ENCODE measurements at regions not wholly inside any gene's neighbourhood (a gene's known extent, or its start where the extent isn't known, plus 50 kb on each side); places are given as distances from the start of the nearest gene placed in this dataset.

DNA sequence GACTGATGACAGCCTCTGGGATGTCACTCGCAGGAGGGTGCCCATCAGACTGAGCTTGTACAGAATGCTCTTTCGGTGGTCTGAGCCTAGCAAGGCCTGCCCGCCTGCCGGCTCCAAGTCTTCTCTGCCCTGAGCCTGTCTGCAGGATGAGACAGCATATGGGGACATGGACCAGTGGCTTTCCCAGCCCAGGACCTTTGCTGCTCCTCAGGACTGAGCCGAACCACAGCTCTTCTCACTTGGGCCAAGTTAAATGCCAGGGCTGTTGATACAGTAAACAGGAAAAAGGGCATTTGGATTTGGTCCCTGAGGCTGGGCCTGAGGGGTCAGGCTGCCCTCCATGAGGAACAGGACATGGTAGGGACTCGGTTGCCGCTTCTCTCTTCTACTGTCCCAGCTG, 64.3 kb upstream of the EPS8L3 start:
- Histone ChIP-seq H3K9me3 (ENCODE audit: control insufficient read depth, insufficient read depth, low read length) (no peaks in the 10 kb centered on the region), H3K4me1 (ENCODE audit: control insufficient read depth, insufficient read depth, low read length) (no peaks in the 10 kb centered on the region), H3K4me3 (ENCODE audit: low read depth, low read length) (no peak overlapping the region), H3K27me3 (ENCODE audit: control insufficient read depth, insufficient read depth, low read length) (no peaks in the 10 kb centered on the region), H3K27ac (ENCODE audit: low read depth, low read length) (no peak overlapping the region), H3K36me3 (ENCODE audit: control insufficient read depth, insufficient read depth, low read length) (no peaks in the 10 kb centered on the region)
- 92% methylated on average over 7 of the region's 7 CpGs for WGBS (ENCODE audit: insufficient coverage)
- DNase-seq (ENCODE audit: low read depth in 4 of 6, low spot score in 6 of 6): no peak

- Histone ChIP-seq H3K4me3 (ENCODE audit: low read depth, low read length) (no peak overlapping the region), H3K9me3 (ENCODE audit: control insufficient read depth, insufficient read depth, low read length) (no peaks in the 10 kb centered on the region), H3K27ac (ENCODE audit: low read depth, low read length) (no peak overlapping the region), H3K27me3 (ENCODE audit: control insufficient read depth, insufficient read depth, low read length) (no peaks in the 10 kb centered on the region), H3K4me1 (ENCODE audit: control insufficient read depth, insufficient read depth, low read length) (no peaks in the 10 kb centered on the region), H3K36me3 (ENCODE audit: control insufficient read depth, insufficient read depth, low read length) (no peaks in the 10 kb centered on the region)
- no peak for DNase-seq (ENCODE audit: low read depth in 4 of 6, low spot score in 6 of 6)
- whole genome bisulfite sequencing (ENCODE audit: insufficient coverage): 80% methylated on average over 2 of the region's 4 CpGs
Measured at GRCh38 chr1:109827466-109827865, 63.7 kb upstream of the EPS8L3 start.

- Histone ChIP-seq H3K4me3 (ENCODE audit: low read depth, low read length) (no peak overlapping the region), H3K36me3 (ENCODE audit: control insufficient read depth, insufficient read depth, low read length) (no peaks in the 10 kb centered on the region), H3K27ac (ENCODE audit: low read depth, low read length) (no peak overlapping the region), H3K27me3 (ENCODE audit: control insufficient read depth, insufficient read depth, low read length) (no peaks in the 10 kb centered on the region), H3K4me1 (ENCODE audit: control insufficient read depth, insufficient read depth, low read length) (peaks cover 1% of the 10 kb centered on the region), H3K9me3 (ENCODE audit: control insufficient read depth, insufficient read depth, low read length) (no peaks in the 10 kb centered on the region)
- no peak for DNase-seq (ENCODE audit: low read depth in 4 of 6, low spot score in 6 of 6)
- WGBS (ENCODE audit: insufficient coverage): 86% methylated on average over 8 of the region's 10 CpGs
Measured at GRCh38 chr1:109826930-109827349, 63.2 kb upstream of the EPS8L3 start.

- H3K4me3 ChIP-seq (ENCODE audit: low read depth, low read length): no peak overlapping the region
- DNase-seq (ENCODE audit: low read depth in 4 of 6, low spot score in 6 of 6): no peak
- no peaks in the 10 kb centered on the region for H3K36me3 ChIP-seq (ENCODE audit: control insufficient read depth, insufficient read depth, low read length)
- H3K4me1 ChIP-seq (ENCODE audit: control insufficient read depth, insufficient read depth, low read length): peaks cover 4% of the 10 kb centered on the region
- H3K27ac ChIP-seq (ENCODE audit: low read depth, low read length): no peak overlapping the region
- no peaks in the 10 kb centered on the region for H3K9me3 ChIP-seq (ENCODE audit: control insufficient read depth, insufficient read depth, low read length)
- no peaks in the 10 kb centered on the region for H3K27me3 ChIP-seq (ENCODE audit: control insufficient read depth, insufficient read depth, low read length)
Measured at GRCh38 chr1:109826446-109826845, 62.7 kb upstream of the EPS8L3 start.

GRCh38 chr1:109824349-109825115, 60.8 kb upstream of the EPS8L3 start:
- WGBS (ENCODE audit: insufficient coverage): 89% methylated on average over 11 of the region's 12 CpGs
- Histone ChIP-seq H3K4me3 (ENCODE audit: low read depth, low read length) (no peak overlapping the region), H3K27me3 (ENCODE audit: control insufficient read depth, insufficient read depth, low read length) (no peaks in the 10 kb centered on the region), H3K9me3 (ENCODE audit: control insufficient read depth, insufficient read depth, low read length) (no peaks in the 10 kb centered on the region), H3K4me1 (ENCODE audit: control insufficient read depth, insufficient read depth, low read length) (peaks cover 5% of the 10 kb centered on the region), H3K36me3 (ENCODE audit: control insufficient read depth, insufficient read depth, low read length) (no peaks in the 10 kb centered on the region), H3K27ac (ENCODE audit: low read depth, low read length) (no peak overlapping the region)
- no peak for DNase-seq (ENCODE audit: low read depth in 4 of 6, low spot score in 6 of 6)

DNA sequence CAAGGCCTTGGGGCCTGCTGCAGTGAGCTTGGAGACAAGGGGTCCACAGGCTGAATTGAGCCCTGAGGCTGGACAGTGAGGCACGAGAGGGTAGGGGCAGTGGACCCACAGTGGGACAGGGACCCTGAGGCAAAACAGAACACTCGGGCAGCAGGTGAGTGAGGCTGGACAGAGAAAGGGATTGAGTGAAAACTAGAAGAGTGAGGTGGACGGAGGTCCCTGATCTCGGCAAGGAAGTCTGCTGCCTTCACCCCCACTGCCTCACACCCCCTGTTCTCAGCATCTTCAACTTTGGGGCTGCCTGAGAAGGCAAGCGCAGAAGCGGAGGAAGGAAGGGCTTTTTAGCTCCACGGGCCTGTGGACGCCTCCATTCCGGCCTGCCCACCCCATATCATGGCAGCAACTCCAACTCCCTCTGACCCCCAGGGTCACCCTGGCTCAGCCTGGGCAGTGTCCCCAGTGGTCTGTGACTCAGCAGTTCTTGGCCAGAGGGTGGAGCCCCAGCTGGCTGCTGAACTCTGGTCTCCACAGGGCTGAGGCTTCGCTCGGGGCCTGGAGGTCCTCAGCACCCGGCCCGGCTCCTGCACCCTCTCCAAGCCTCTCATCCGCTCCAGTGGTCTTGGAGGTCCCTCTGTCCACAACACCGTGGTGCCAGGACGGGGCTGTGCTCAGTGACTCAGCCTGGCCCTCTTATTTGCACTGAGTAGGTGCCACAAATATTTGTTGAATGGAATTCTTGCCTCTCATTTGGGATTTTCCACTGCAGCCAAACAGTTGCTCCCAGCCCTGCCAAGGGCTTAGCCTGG, 60.0 kb upstream of the EPS8L3 start:
- WGBS (ENCODE audit: insufficient coverage): 87% methylated on average over 12 of the region's 16 CpGs
- Histone ChIP-seq H3K36me3 (ENCODE audit: control insufficient read depth, insufficient read depth, low read length) (no peaks in the 10 kb centered on the region), H3K4me1 (ENCODE audit: control insufficient read depth, insufficient read depth, low read length) (peaks cover 13% of the 10 kb centered on the region), H3K27ac (ENCODE audit: low read depth, low read length) (no peak overlapping the region), H3K9me3 (ENCODE audit: control insufficient read depth, insufficient read depth, low read length) (no peaks in the 10 kb centered on the region), H3K4me3 (ENCODE audit: low read depth, low read length) (no peak overlapping the region), H3K27me3 (ENCODE audit: control insufficient read depth, insufficient read depth, low read length) (no peaks in the 10 kb centered on the region)
- DNase-seq (ENCODE audit: low read depth in 4 of 6, low spot score in 6 of 6): no peak

GRCh38 chr1:109822749-109823542, 59.2 kb upstream of the EPS8L3 start:
- 83% methylated on average over 6 of the region's 6 CpGs for WGBS (ENCODE audit: insufficient coverage)
- Histone ChIP-seq H3K27me3 (ENCODE audit: control insufficient read depth, insufficient read depth, low read length) (no peaks in the 10 kb centered on the region), H3K4me3 (ENCODE audit: low read depth, low read length) (no peak overlapping the region), H3K4me1 (ENCODE audit: control insufficient read depth, insufficient read depth, low read length) (peaks cover 21% of the 10 kb centered on the region), H3K27ac (ENCODE audit: low read depth, low read length) (no peak overlapping the region), H3K36me3 (ENCODE audit: control insufficient read depth, insufficient read depth, low read length) (no peaks in the 10 kb centered on the region), H3K9me3 (ENCODE audit: control insufficient read depth, insufficient read depth, low read length) (no peaks in the 10 kb centered on the region)
- DNase-seq (ENCODE audit: low read depth in 4 of 6, low spot score in 6 of 6): no peak

GRCh38 chr1:109821831-109822745, 58.4 kb upstream of the EPS8L3 start:
- Histone ChIP-seq H3K4me1 (ENCODE audit: control insufficient read depth, insufficient read depth, low read length) (peaks cover 23% of the 10 kb centered on the region), H3K4me3 (ENCODE audit: low read depth, low read length) (no peak overlapping the region), H3K36me3 (ENCODE audit: control insufficient read depth, insufficient read depth, low read length) (no peaks in the 10 kb centered on the region), H3K27me3 (ENCODE audit: control insufficient read depth, insufficient read depth, low read length) (no peaks in the 10 kb centered on the region), H3K27ac (ENCODE audit: low read depth, low read length) (no peak overlapping the region), H3K9me3 (ENCODE audit: control insufficient read depth, insufficient read depth, low read length) (no peaks in the 10 kb centered on the region)
- 89% methylated on average over 12 of the region's 14 CpGs for WGBS (ENCODE audit: insufficient coverage)
- DNase-seq (ENCODE audit: low read depth in 4 of 6, low spot score in 6 of 6): no peak

GRCh38 chr1:109821221-109821669, 57.5 kb upstream of the EPS8L3 start:
- H3K27ac ChIP-seq (ENCODE audit: low read depth, low read length): no peak overlapping the region
- H3K4me3 ChIP-seq (ENCODE audit: low read depth, low read length): no peak overlapping the region
- H3K4me1 ChIP-seq (ENCODE audit: control insufficient read depth, insufficient read depth, low read length): peaks cover 30% of the 10 kb centered on the region
- H3K9me3 ChIP-seq (ENCODE audit: control insufficient read depth, insufficient read depth, low read length): no peaks in the 10 kb centered on the region
- DNase-seq (ENCODE audit: low read depth in 4 of 6, low spot score in 6 of 6): no peak
- no peaks in the 10 kb centered on the region for H3K36me3 ChIP-seq (ENCODE audit: control insufficient read depth, insufficient read depth, low read length)
- H3K27me3 ChIP-seq (ENCODE audit: control insufficient read depth, insufficient read depth, low read length): no peaks in the 10 kb centered on the region
- 80% methylated on average over 7 of the region's 8 CpGs for WGBS (ENCODE audit: insufficient coverage)
